ENCODE measurements at regions not wholly inside any gene's neighbourhood (a gene's known extent, or its start where the extent isn't known, plus 50 kb on each side); places are given as distances from the start of the nearest gene placed in this dataset.

- H3K36me3 ChIP-seq = no peaks in the 10 kb centered on the region
- H3K4me1 ChIP-seq = no peaks in the 10 kb centered on the region
- TF ChIP-seq, protein P1, sequence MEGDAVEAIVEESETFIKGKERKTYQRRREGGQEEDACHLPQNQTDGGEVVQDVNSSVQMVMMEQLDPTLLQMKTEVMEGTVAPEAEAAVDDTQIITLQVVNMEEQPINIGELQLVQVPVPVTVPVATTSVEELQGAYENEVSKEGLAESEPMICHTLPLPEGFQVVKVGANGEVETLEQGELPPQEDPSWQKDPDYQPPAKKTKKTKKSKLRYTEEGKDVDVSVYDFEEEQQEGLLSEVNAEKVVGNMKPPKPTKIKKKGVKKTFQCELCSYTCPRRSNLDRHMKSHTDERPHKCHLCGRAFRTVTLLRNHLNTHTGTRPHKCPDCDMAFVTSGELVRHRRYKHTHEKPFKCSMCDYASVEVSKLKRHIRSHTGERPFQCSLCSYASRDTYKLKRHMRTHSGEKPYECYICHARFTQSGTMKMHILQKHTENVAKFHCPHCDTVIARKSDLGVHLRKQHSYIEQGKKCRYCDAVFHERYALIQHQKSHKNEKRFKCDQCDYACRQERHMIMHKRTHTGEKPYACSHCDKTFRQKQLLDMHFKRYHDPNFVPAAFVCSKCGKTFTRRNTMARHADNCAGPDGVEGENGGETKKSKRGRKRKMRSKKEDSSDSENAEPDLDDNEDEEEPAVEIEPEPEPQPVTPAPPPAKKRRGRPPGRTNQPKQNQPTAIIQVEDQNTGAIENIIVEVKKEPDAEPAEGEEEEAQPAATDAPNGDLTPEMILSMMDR (IDR thresholded peaks at IDR 0.05; ENCODE audit: low read depth, low read length) = no peak
- H3K9me3 ChIP-seq = no peaks in the 10 kb centered on the region
- H3K27me3 ChIP-seq = no peaks in the 10 kb centered on the region
- DNase-seq = no peak
- no peak overlapping the region for H3K4me3 ChIP-seq (ENCODE audit: low read depth, low read length)
Observed at GRCh38 chr2:120503206-120503792, 157.4 kb downstream of the INHBB start.

- DNase-seq = no peak
- H3K9me3 ChIP-seq = no peaks in the 10 kb centered on the region
- TF ChIP-seq, protein P1 (IDR thresholded peaks at IDR 0.05; ENCODE audit: low read depth, low read length) = no peak
- H3K27me3 ChIP-seq = no peaks in the 10 kb centered on the region
- H3K36me3 ChIP-seq = no peaks in the 10 kb centered on the region
- H3K4me1 ChIP-seq = no peaks in the 10 kb centered on the region
- no peak overlapping the region for H3K4me3 ChIP-seq (ENCODE audit: low read depth, low read length)
Observed at GRCh38 chr2:120503793-120504571, 158.0 kb downstream of the INHBB start.

- Histone ChIP-seq H3K27me3 (no peaks in the 10 kb centered on the region), H3K9me3 (no peaks in the 10 kb centered on the region), H3K36me3 (no peaks in the 10 kb centered on the region), H3K4me1 (no peaks in the 10 kb centered on the region), H3K4me3 (ENCODE audit: low read depth, low read length) (no peak overlapping the region)
- DNase-seq = no peak
- TF ChIP-seq, protein P1 (IDR thresholded peaks at IDR 0.05; ENCODE audit: low read depth, low read length) = no peak
Observed at GRCh38 chr2:120504936-120505705, 159.2 kb downstream of the INHBB start.

GRCh38 chr2:120508567-120509041, 162.7 kb downstream of the INHBB start:
- Histone ChIP-seq H3K4me3 (ENCODE audit: low read depth, low read length) (no peak overlapping the region), H3K9me3 (no peaks in the 10 kb centered on the region), H3K36me3 (no peaks in the 10 kb centered on the region), H3K27me3 (no peaks in the 10 kb centered on the region), H3K4me1 (no peaks in the 10 kb centered on the region)
- TF ChIP-seq, protein P1 (IDR thresholded peaks at IDR 0.05; ENCODE audit: low read depth, low read length) = no peak
- DNase-seq = no peak

- no peak for DNase-seq
- TF ChIP-seq, protein P1 (IDR thresholded peaks at IDR 0.05; ENCODE audit: low read depth, low read length) = no peak
- H3K27me3 ChIP-seq = no peaks in the 10 kb centered on the region
Observed at GRCh38 chr2:120509213-120509815, 163.4 kb downstream of the INHBB start.

More at GRCh38 chr2:120509213-120509815, 163.4 kb downstream of the INHBB start:
- Histone ChIP-seq H3K4me3 (ENCODE audit: low read depth, low read length) (no peak overlapping the region), H3K4me1 (no peaks in the 10 kb centered on the region), H3K36me3 (no peaks in the 10 kb centered on the region), H3K9me3 (no peaks in the 10 kb centered on the region)
